Neural cell (in vitro differentiated cells): ENCODE measurements at regions not wholly inside any gene's neighbourhood (a gene's known extent, or its start where the extent isn't known, plus 50 kb on each side); places are given as distances from the start of the nearest gene placed in this dataset.

Experiments
- CTCF ChIP-seq: fragments of 450-650 bp; IDR thresholded peaks from 2 replicates; pipeline ENCODE4 v1.5.1; 2014; ENCODE audit warnings: antibody characterized with exemption, mild to moderate bottlenecking, moderate library complexity; ENCODE audit not compliant: poor library complexity, severe bottlenecking
- EZH2 ChIP-seq: fragments of 200-600, 300-800 bp; shearing (Covaris generic), sonication (generic); IDR thresholded peaks from 2 replicates; pipeline ENCODE4 v1.6.1; 2014; ENCODE audit warnings: antibody characterized with exemption, low read length, borderline replicate concordance, mild to moderate bottlenecking; ENCODE audit not compliant: insufficient read depth, poor library complexity, severe bottlenecking
- POLR2AphosphoS5 ChIP-seq: IDR thresholded peaks from 2 replicates; pipeline ENCODE4 v1.6.1; 2012
- REST ChIP-seq: IDR thresholded peaks from 2 replicates; pipeline ENCODE4 v1.6.1; 2012; ENCODE audit warnings: borderline replicate concordance
- SMC3 ChIP-seq: fragments of 450-650 bp; conservative IDR thresholded peaks from 2 replicates; pipeline ENCODE4 v1.6.1; 2014; ENCODE audit warnings: antibody characterized with exemption, mild to moderate bottlenecking, moderate library complexity; ENCODE audit not compliant: poor library complexity
- TAF1 ChIP-seq: IDR thresholded peaks from 2 replicates; pipeline ENCODE4 v1.6.1; 2012; ENCODE audit warnings: low read depth

GRCh38 chr5:27769748-27770402 is 731.5 kb upstream of the CDH9 start:
- TF ChIP-seq CTCF (no peak), SMC3 (no peak), POLR2AphosphoS5 (no peak), EZH2 (no peak), TAF1 (no peak), REST (no peak)
